Panc1 (cell line): ENCODE measurements at regions not wholly inside any gene's neighbourhood (a gene's known extent, or its start where the extent isn't known, plus 50 kb on each side); places are given as distances from the start of the nearest gene placed in this dataset.

ENCODE experiments used
- POLR2AphosphoS5 ChIP-seq: IDR thresholded peaks from 2 replicates; pipeline ENCODE4 v1.6.1; 2012; ENCODE audit warnings: mild to moderate bottlenecking, low read depth, low read length, moderate library complexity
- SIN3A ChIP-seq: IDR thresholded peaks from 2 replicates; pipeline ENCODE4 v1.6.1; 2012; ENCODE audit warnings: low read depth, mild to moderate bottlenecking, low read length, moderate library complexity, borderline replicate concordance; ENCODE audit not compliant: insufficient read depth
- TCF7L2 ChIP-seq: IDR thresholded peaks from 2 replicates; pipeline ENCODE4 v1.6.1; 2011; ENCODE audit warnings: mild to moderate bottlenecking, low read depth, low read length, inconsistent platforms
- TF ChIP-seq, protein P1 (sequence below): fragments of 450-650 bp; IDR thresholded peaks from 2 replicates; pipeline ENCODE4 v1.5.1; 2017; ENCODE audit warnings: mild to moderate bottlenecking
- TF ChIP-seq, protein P2 (sequence below), 2 experiments: IDR thresholded peaks; 2 replicates each; pipeline ENCODE4 v1.6.1; 2011 to 2012; ENCODE audit warnings: low read depth in 2 of 2, control low read depth in 1 of 2, low read length in 1 of 2, mild to moderate bottlenecking in 1 of 2, moderate library complexity in 1 of 2; ENCODE audit not compliant: insufficient read depth in 1 of 2

DNA sequence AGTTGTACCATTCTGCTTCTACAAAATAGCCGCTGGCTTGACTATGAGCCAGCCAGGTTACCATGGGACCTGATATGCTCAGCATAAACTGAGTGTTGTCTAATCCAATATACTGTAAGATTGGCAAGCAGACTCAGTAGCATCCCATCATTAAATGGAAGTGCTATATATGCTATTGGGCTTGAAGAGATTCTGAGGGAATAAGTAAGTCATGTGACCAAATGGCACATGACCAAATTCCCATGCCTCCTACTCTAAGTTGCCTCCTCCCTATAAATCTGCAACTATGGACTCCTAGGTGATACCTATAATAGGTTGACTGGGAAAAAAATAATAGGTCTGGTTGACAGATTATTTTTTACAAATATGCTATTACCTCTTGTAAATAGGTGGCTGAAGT is 698.6 kb downstream of the BRINP3 start:
- TF ChIP-seq, protein P1, sequence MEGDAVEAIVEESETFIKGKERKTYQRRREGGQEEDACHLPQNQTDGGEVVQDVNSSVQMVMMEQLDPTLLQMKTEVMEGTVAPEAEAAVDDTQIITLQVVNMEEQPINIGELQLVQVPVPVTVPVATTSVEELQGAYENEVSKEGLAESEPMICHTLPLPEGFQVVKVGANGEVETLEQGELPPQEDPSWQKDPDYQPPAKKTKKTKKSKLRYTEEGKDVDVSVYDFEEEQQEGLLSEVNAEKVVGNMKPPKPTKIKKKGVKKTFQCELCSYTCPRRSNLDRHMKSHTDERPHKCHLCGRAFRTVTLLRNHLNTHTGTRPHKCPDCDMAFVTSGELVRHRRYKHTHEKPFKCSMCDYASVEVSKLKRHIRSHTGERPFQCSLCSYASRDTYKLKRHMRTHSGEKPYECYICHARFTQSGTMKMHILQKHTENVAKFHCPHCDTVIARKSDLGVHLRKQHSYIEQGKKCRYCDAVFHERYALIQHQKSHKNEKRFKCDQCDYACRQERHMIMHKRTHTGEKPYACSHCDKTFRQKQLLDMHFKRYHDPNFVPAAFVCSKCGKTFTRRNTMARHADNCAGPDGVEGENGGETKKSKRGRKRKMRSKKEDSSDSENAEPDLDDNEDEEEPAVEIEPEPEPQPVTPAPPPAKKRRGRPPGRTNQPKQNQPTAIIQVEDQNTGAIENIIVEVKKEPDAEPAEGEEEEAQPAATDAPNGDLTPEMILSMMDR = no peak
- TF ChIP-seq POLR2AphosphoS5 (no peak), SIN3A (no peak), TCF7L2 (no peak)
- TF ChIP-seq, protein P2, sequence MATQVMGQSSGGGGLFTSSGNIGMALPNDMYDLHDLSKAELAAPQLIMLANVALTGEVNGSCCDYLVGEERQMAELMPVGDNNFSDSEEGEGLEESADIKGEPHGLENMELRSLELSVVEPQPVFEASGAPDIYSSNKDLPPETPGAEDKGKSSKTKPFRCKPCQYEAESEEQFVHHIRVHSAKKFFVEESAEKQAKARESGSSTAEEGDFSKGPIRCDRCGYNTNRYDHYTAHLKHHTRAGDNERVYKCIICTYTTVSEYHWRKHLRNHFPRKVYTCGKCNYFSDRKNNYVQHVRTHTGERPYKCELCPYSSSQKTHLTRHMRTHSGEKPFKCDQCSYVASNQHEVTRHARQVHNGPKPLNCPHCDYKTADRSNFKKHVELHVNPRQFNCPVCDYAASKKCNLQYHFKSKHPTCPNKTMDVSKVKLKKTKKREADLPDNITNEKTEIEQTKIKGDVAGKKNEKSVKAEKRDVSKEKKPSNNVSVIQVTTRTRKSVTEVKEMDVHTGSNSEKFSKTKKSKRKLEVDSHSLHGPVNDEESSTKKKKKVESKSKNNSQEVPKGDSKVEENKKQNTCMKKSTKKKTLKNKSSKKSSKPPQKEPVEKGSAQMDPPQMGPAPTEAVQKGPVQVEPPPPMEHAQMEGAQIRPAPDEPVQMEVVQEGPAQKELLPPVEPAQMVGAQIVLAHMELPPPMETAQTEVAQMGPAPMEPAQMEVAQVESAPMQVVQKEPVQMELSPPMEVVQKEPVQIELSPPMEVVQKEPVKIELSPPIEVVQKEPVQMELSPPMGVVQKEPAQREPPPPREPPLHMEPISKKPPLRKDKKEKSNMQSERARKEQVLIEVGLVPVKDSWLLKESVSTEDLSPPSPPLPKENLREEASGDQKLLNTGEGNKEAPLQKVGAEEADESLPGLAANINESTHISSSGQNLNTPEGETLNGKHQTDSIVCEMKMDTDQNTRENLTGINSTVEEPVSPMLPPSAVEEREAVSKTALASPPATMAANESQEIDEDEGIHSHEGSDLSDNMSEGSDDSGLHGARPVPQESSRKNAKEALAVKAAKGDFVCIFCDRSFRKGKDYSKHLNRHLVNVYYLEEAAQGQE (IDR thresholded peaks at IDR 0.05; ENCODE audit: insufficient read depth in 1 of 2, low read depth in 2 of 2, low read length in 1 of 2) = no peak
